RWPE2 (cell line): ENCODE measurements at regions not wholly inside any gene's neighbourhood (a gene's known extent, or its start where the extent isn't known, plus 50 kb on each side); places are given as distances from the start of the nearest gene placed in this dataset.

ENCODE experiments used
- ATAC-seq: fragments of 200-7000 bp; cut with Tn5 transposase; 3 replicates; pipeline ENCODE4 v1.9.1; 2021; ENCODE audit warnings: low read depth
- DNase-seq: peaks from one replicate; pipeline ENCODE4 v3.0.0-alpha.2; 2020; ENCODE audit warnings: low spot score
- H3K27ac ChIP-seq: fragments of 450-650 bp; 2 replicates; pipeline ENCODE4 v1.5.1; 2017; ENCODE audit warnings: mild to moderate bottlenecking; ENCODE audit not compliant: poor library complexity, severe bottlenecking
- H3K27me3 ChIP-seq: fragments of 250-450 bp; sonication (Bioruptor Pico); 2 replicates; pipeline ENCODE4 v1.5.1; 2021; ENCODE audit warnings: mild to moderate bottlenecking, moderate library complexity; ENCODE audit not compliant: insufficient read depth, poor library complexity, severe bottlenecking
- H3K36me3 ChIP-seq: fragments of 250-450 bp; sonication (Bioruptor Pico); 2 replicates; pipeline ENCODE4 v1.5.1; 2020; ENCODE audit warnings: low read depth, mild to moderate bottlenecking, moderate library complexity
- H3K4me1 ChIP-seq: fragments of 250-450 bp; sonication (Bioruptor Pico); 2 replicates; pipeline ENCODE4 v1.5.1; 2021; ENCODE audit warnings: mild to moderate bottlenecking, moderate library complexity; ENCODE audit not compliant: insufficient read depth, poor library complexity, severe bottlenecking
- H3K4me3 ChIP-seq: fragments of 250-450 bp; sonication (Bioruptor Pico); 2 replicates; pipeline ENCODE4 v1.5.1; 2021; ENCODE audit warnings: mild to moderate bottlenecking, moderate library complexity; ENCODE audit not compliant: severe bottlenecking
- H3K9me3 ChIP-seq: fragments of 250-450 bp; sonication (Bioruptor Pico); 2 replicates; pipeline ENCODE4 v1.5.1; 2021; ENCODE audit warnings: mild to moderate bottlenecking, moderate library complexity; ENCODE audit not compliant: severe bottlenecking
- CTCF ChIP-seq: fragments of 450-650 bp; IDR thresholded peaks from one replicate; pipeline ENCODE4 v1.5.1; 2017; ENCODE audit warnings: mild to moderate bottlenecking, moderate library complexity; ENCODE audit not compliant: poor library complexity, severe bottlenecking

DNA sequence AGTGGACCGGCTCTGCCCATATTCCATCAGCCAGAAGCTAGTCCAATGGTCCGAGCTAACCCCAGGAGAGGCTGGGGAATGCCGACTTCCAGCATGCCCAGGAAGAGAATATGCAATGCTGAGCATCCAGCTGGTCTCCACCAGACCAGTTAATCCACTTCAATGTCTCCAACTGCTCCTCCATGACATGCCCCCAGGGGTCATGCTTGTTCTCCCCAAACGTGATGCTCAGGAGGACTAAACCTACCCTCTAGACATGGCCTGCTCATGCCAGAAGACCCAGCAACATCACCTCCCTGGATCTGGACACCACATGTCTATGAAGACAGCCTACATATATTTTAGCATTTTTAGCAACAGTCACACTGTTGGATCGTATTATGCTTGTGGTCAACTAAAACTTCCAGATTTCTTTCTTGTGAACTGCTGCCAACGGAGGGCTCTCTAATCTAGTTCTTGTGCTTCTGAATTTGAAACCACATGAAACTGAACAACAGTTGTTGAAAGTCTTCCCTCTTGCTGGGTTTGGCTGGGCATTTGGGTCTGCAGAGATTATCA lies 245.1 kb downstream of the SOX9 start:
- TF ChIP-seq CTCF = no peak
- H3K27me3 ChIP-seq = no peaks in the 10 kb centered on the region
- H3K27ac ChIP-seq = no peak overlapping the region
- H3K4me3 ChIP-seq = no peak overlapping the region
- no peaks in the 10 kb centered on the region for H3K36me3 ChIP-seq
- H3K4me1 ChIP-seq = peaks cover 30% of the 10 kb centered on the region
- no peak for DNase-seq
- no peak for ATAC-seq
- H3K9me3 ChIP-seq = no peaks in the 10 kb centered on the region

DNA sequence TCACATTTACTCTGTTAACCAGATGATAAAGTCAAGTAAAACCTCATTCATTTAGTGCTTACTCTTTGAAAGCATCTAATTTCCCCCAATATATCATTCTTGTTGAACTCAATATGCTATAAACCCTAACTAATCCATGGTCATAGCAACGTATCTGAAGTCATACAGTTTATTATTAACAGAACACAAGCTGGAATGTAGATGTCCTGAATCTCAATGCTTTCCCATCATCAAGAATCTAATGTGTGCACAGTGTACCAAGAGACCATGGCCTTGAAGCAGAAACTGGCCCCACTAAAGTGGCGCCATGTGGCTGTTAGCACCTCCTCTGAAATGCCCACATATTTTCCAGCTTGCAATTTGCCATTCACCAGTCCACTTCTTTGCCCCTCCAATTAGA lies 245.8 kb downstream of the SOX9 start:
- H3K27ac ChIP-seq = no peak overlapping the region
- H3K9me3 ChIP-seq = no peaks in the 10 kb centered on the region
- DNase-seq (no peak), ATAC-seq (no peak)
- no peaks in the 10 kb centered on the region for H3K36me3 ChIP-seq
- H3K27me3 ChIP-seq = no peaks in the 10 kb centered on the region
- TF ChIP-seq CTCF = no peak
- no peak overlapping the region for H3K4me3 ChIP-seq
- H3K4me1 ChIP-seq = peaks cover 29% of the 10 kb centered on the region

- no peaks in the 10 kb centered on the region for H3K9me3 ChIP-seq
- H3K27me3 ChIP-seq = no peaks in the 10 kb centered on the region
- peaks cover 22% of the 10 kb centered on the region for H3K4me1 ChIP-seq
- H3K4me3 ChIP-seq = no peak overlapping the region
- DNase-seq (no peak), ATAC-seq (no peak)
- no peak overlapping the region for H3K27ac ChIP-seq
- no peak for TF ChIP-seq CTCF
- no peaks in the 10 kb centered on the region for H3K36me3 ChIP-seq
These were observed 247.4 kb downstream of the SOX9 start for GRCh38 chr17:72368191-72368590.

- TF ChIP-seq CTCF = no peak
- no peaks in the 10 kb centered on the region for H3K27me3 ChIP-seq
- no peak overlapping the region for H3K4me3 ChIP-seq
- H3K36me3 ChIP-seq = no peaks in the 10 kb centered on the region
- H3K4me1 ChIP-seq = peaks cover 24% of the 10 kb centered on the region
- DNase-seq (no peak), ATAC-seq (no peak)
- no peaks in the 10 kb centered on the region for H3K9me3 ChIP-seq
- no peak overlapping the region for H3K27ac ChIP-seq
These were observed 248.5 kb downstream of the SOX9 start for GRCh38 chr17:72369366-72369765.

DNA sequence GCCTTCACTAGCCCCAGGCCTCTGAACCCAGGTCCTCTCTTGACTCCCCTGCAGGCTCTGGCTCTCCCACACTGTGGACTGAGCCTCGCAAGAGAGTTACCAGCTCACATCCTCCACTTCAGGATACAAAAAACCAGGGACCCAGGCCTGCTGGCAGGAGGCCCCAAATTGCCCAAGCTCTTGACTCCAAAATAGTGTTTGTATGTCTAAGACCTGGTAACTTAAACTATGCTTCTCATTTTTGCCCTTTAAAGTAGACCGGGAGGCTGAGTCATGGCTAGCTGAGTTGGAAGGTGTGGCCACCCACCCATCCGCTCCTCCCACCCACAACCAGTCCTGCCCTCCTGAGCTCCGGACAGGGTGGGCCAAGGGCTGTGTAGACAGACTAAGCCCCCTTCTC lies 250.0 kb downstream of the SOX9 start:
- no peaks in the 10 kb centered on the region for H3K9me3 ChIP-seq
- H3K4me3 ChIP-seq = no peak overlapping the region
- H3K27ac ChIP-seq = peak overlapping the region; percentile 6
- no peaks in the 10 kb centered on the region for H3K36me3 ChIP-seq
- DNase-seq (no peak), ATAC-seq (peak; percentile 91)
- no peak for TF ChIP-seq CTCF
- peaks cover 24% of the 10 kb centered on the region for H3K4me1 ChIP-seq
- no peaks in the 10 kb centered on the region for H3K27me3 ChIP-seq
